MM.1S (cell line): ENCODE measurements at regions not wholly inside any gene's neighbourhood (a gene's known extent, or its start where the extent isn't known, plus 50 kb on each side); places are given as distances from the start of the nearest gene placed in this dataset.

ENCODE experiments used
- EZH2 ChIP-seq: fragments of 300-600 bp; sonication (generic); optimal IDR thresholded peaks from 2 replicates; pipeline ENCODE3; 2017; ENCODE audit warnings: low read depth, mild to moderate bottlenecking, antibody characterized with exemption, low read length, mixed read lengths
- TF ChIP-seq, protein P1 (sequence below): fragments of 300-600 bp; sonication (generic); IDR thresholded peaks from 2 replicates; pipeline ENCODE4 v1.5.1; 2016; ENCODE audit warnings: antibody characterized with exemption, low read length, mixed read lengths

DNA sequence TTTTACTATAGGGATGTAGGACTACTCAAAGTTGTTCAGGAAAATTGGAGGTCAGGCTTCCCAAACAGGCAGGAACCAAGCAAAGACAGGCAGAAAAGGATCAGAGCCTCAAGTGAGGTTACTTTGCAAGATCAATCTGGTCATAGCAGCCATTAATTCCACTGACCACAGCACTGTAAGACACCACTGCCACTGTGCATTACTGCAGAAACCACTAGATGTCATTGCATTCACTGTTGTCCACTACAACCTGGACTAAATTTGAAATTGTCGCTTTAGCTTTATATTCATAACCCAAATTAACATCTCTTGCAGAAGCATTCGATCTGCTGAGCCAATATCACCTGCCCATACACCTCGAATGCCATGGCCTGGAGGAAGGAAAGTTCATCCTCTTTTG is 126.9 kb upstream of the UFL1 start:
- TF ChIP-seq, protein P1, sequence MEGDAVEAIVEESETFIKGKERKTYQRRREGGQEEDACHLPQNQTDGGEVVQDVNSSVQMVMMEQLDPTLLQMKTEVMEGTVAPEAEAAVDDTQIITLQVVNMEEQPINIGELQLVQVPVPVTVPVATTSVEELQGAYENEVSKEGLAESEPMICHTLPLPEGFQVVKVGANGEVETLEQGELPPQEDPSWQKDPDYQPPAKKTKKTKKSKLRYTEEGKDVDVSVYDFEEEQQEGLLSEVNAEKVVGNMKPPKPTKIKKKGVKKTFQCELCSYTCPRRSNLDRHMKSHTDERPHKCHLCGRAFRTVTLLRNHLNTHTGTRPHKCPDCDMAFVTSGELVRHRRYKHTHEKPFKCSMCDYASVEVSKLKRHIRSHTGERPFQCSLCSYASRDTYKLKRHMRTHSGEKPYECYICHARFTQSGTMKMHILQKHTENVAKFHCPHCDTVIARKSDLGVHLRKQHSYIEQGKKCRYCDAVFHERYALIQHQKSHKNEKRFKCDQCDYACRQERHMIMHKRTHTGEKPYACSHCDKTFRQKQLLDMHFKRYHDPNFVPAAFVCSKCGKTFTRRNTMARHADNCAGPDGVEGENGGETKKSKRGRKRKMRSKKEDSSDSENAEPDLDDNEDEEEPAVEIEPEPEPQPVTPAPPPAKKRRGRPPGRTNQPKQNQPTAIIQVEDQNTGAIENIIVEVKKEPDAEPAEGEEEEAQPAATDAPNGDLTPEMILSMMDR: peak; percentile 65
- TF ChIP-seq EZH2: no peak
